22Rv1 (cell line): ENCODE measurements at regions not wholly inside any gene's neighbourhood (a gene's known extent, or its start where the extent isn't known, plus 50 kb on each side); places are given as distances from the start of the nearest gene placed in this dataset.

Experiments used
- H3K27ac ChIP-seq: fragments of 450-650 bp; 2 replicates; pipeline ENCODE4 v1.5.1; 2017
- ZFX ChIP-seq: fragments of 450-650 bp; IDR thresholded peaks from 2 replicates; pipeline ENCODE4 v1.6.1; 2017; ENCODE audit warnings: antibody characterized with exemption, borderline replicate concordance
- TF ChIP-seq, protein P1 (sequence below): fragments of 450-650 bp; IDR thresholded peaks from 2 replicates; pipeline ENCODE4 v1.5.1; 2017; ENCODE audit warnings: mild to moderate bottlenecking

DNA sequence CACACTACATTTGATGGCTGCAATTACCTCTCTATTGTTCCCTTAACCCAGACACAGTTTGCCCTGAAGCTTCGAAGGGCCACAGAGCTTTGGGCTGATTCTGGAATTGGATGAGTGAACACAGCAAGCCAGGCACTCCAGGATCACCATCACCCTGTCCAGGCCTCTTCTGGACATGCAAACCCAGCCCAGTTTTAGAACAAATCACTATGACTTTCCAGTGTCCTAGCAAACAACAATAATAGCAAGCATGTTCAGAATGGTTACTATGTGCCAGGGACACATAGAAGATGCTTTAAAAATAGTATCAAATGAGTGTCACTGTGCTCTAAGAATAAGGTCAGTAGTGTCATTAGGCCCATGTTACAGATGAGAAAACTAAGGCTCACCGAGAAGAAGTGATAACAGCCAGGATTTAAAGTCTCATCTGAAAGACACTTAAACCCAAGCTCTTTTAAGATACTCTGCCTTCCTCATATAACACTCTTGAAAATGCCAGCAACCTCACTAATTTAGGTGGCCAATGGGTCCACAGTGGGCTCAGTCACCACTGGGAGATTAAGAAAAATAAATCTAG, 191.7 kb upstream of the STK17B start:
- H3K27ac ChIP-seq = no peak overlapping the region
- TF ChIP-seq, protein P1, sequence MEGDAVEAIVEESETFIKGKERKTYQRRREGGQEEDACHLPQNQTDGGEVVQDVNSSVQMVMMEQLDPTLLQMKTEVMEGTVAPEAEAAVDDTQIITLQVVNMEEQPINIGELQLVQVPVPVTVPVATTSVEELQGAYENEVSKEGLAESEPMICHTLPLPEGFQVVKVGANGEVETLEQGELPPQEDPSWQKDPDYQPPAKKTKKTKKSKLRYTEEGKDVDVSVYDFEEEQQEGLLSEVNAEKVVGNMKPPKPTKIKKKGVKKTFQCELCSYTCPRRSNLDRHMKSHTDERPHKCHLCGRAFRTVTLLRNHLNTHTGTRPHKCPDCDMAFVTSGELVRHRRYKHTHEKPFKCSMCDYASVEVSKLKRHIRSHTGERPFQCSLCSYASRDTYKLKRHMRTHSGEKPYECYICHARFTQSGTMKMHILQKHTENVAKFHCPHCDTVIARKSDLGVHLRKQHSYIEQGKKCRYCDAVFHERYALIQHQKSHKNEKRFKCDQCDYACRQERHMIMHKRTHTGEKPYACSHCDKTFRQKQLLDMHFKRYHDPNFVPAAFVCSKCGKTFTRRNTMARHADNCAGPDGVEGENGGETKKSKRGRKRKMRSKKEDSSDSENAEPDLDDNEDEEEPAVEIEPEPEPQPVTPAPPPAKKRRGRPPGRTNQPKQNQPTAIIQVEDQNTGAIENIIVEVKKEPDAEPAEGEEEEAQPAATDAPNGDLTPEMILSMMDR = no peak
- no peak for TF ChIP-seq ZFX

DNA sequence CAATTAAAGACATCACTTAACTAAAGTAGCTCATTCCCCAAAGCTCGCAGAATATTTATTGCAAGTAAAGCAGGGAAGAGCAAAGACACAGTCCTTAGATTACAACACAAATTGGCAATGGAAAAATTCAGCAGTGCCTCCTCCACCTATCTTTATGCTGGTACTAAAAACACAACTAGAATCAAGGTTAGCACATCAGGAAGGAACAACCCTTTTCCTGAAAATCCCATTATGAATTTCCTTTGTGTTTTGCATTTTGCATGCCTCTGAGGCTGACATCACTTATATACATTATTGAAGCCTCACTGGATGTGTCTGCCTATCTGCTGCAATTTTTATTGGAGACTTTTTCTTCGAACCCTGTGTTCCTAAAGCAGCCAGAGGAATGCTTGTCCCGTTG, 193.8 kb upstream of the STK17B start:
- TF ChIP-seq, protein P1 = no peak
- TF ChIP-seq ZFX = no peak
- no peak overlapping the region for H3K27ac ChIP-seq

DNA sequence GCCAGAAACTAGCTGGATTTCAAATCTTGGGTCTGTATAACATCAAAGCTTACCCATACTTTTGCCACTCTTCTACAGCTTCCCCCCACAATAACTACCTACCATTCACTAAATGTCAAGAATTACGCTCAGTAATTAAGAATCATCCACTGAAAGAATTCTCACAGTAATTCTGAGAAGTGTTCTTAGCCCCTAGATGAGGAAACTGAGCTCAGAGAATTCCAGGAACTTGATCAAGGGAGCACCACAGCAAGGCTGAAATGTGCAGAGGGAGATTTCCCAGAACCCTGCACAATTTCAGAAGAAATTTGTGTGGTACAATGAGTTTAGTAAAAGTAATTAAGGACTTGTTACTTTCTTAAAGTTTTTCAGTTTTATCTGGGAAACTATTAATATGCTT, 194.5 kb upstream of the STK17B start:
- TF ChIP-seq ZFX = no peak
- TF ChIP-seq, protein P1 = no peak
- no peak overlapping the region for H3K27ac ChIP-seq

DNA sequence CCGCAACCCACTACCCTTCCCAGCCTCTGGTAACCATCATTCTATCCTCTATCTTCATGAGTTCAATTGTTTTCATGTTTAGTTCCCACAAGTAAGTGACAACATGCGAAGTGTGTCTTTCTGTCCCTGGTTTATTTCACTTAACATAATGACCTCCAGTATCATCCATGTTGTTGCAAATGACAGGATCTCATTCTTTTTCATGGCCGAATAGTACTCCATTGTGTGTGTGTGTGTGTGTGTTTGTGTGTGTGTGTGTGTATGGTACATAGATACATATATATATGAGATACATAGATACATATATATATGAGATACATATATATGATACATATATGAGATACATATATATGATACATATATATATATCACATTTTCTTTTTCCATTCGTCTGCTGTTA, 196.3 kb upstream of the STK17B start:
- TF ChIP-seq, protein P1 = no peak
- TF ChIP-seq ZFX = no peak
- no peak overlapping the region for H3K27ac ChIP-seq

DNA sequence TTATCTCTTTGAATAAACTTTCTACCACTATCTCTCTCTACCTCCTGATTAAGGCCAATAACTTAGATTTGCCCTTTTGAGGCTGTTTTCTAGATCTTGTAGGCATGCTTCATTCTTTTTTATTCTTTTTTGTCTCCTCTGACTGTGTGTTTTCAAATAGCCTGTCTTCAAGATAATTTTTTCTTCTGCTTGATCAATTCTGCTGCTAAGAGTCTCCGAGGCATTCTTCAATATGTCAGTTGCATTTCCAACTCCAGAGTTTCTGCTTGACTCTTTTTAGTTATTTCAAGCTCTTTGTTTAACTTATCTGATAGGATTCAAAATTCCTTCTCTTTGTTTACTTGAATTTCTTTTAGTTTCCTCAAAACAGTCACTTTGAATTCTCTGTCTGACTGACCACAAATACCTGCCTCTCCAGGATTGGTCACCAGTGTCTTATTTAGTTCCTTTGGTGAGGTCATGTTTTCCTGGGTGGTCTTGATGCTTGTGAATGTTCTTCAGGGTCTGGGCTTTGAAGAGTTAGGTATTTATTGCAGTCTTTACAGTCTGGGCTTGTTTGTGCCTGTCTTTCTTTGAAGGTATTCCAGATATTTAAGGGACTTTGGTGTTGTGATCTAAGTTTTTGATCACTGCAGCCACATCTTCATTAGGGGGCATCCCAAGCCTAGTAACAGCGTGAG, 197.3 kb upstream of the STK17B start:
- H3K27ac ChIP-seq = no peak overlapping the region
- TF ChIP-seq, protein P1 = no peak
- no peak for TF ChIP-seq ZFX

DNA sequence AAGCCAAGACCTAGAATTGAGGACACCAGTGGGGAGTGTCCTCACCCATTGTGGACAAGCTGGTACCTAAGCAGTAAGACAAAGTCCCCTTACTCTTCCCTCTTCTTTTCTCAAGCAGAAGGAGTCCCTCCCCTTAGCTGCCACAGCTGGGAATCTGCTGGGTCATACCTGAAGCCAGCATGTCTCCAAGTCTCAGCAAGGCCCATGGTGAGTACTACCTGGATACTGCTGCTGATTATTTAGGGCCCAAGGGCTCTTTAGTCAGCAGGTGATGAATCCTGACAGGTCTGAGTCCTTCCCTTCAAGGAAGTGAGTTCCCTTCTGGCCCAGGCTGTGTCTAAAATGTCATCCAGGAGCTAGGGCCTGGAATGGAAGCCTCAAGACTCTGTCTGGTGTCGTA, 198.6 kb upstream of the STK17B start:
- no peak overlapping the region for H3K27ac ChIP-seq
- no peak for TF ChIP-seq ZFX
- TF ChIP-seq, protein P1 = no peak

DNA sequence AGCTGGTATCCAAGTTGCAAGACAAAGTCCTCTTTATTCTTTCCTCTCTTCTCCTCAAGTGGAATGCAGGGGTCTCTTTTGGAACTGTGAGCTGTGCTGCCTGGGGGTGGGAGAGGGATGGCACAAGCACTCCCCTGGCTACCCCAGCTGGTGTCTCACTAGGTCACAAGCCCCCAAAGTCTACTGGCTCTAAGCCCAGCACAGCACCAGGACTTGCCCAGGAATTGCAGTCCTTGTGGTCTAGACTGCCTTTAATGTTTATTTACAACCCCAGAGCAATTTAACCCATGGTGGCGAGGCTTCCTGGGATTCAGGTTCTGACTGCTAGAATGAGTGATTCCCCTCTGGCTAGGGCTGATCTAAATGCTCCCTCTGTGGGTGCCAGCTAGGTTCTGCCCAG, 199.0 kb upstream of the STK17B start:
- H3K27ac ChIP-seq = no peak overlapping the region
- no peak for TF ChIP-seq ZFX
- TF ChIP-seq, protein P1 = no peak
